Endometrium (tissue), 2 donors: ENCODE measurements at regions not wholly inside any gene's neighbourhood (a gene's known extent, or its start where the extent isn't known, plus 50 kb on each side); places are given as distances from the start of the nearest gene placed in this dataset.

Experiments
- FAIRE-seq: peaks from 2 replicates; lab custom pipeline; 2012; peaks lifted over from hg19 to GRCh38; lab: Jason Lieb, UNC
- donor health status: control.
- donor health status: control.

- FAIRE-seq = no peak
These were observed 167.7 kb upstream of the DIO2 start for GRCh38 chr14:80379035-80379434.

GRCh38 chr14:80378084-80378690 lies 166.9 kb upstream of the DIO2 start:
- no peak for FAIRE-seq

GRCh38 chr14:80364816-80365215 lies 153.5 kb upstream of the DIO2 start:
- FAIRE-seq = no peak

- no peak for FAIRE-seq
These were observed 153.0 kb upstream of the DIO2 start for GRCh38 chr14:80364274-80364673.

GRCh38 chr14:80358112-80358511 lies 146.8 kb upstream of the DIO2 start:
- no peak for FAIRE-seq

- FAIRE-seq = no peak
These were observed 145.1 kb upstream of the DIO2 start for GRCh38 chr14:80356413-80356812.

- no peak for FAIRE-seq
These were observed 143.7 kb upstream of the DIO2 start for GRCh38 chr14:80354860-80355581.

- FAIRE-seq = no peak
These were observed 141.2 kb upstream of the DIO2 start for GRCh38 chr14:80352471-80352870.

- no peak for FAIRE-seq
These were observed 139.4 kb upstream of the DIO2 start for GRCh38 chr14:80350707-80351106.

- FAIRE-seq = no peak
These were observed 135.1 kb upstream of the DIO2 start for GRCh38 chr14:80346395-80346794.

GRCh38 chr14:80344208-80344607 lies 132.9 kb upstream of the DIO2 start:
- FAIRE-seq = no peak

- FAIRE-seq = peak; percentile 99
These were observed 125.4 kb upstream of the DIO2 start for GRCh38 chr14:80336608-80337106.

GRCh38 chr14:80325688-80326087 lies 114.4 kb upstream of the DIO2 start:
- FAIRE-seq = no peak

- no peak for FAIRE-seq
These were observed 113.8 kb upstream of the DIO2 start for GRCh38 chr14:80325112-80325511.

GRCh38 chr14:80324649-80325048 lies 113.3 kb upstream of the DIO2 start:
- FAIRE-seq = no peak

GRCh38 chr14:80323038-80323665 lies 111.8 kb upstream of the DIO2 start:
- FAIRE-seq = peak; percentile 91

GRCh38 chr14:80316441-80316840 lies 105.1 kb upstream of the DIO2 start:
- no peak for FAIRE-seq

GRCh38 chr14:80315681-80316080 lies 104.4 kb upstream of the DIO2 start:
- FAIRE-seq = peak; percentile 89

- FAIRE-seq = peak; percentile 97
These were observed 102.5 kb upstream of the DIO2 start for GRCh38 chr14:80313806-80314205.

GRCh38 chr14:80310938-80311750 lies 99.8 kb upstream of the DIO2 start:
- FAIRE-seq = no peak

- FAIRE-seq = no peak
These were observed 92.9 kb upstream of the DIO2 start for GRCh38 chr14:80304125-80304766.

- FAIRE-seq = no peak
These were observed 89.0 kb upstream of the DIO2 start for GRCh38 chr14:80300351-80300750.
